Naive thymus-derived CD4-positive, alpha-beta T cell (primary cell): ENCODE measurements at regions not wholly inside any gene's neighbourhood (a gene's known extent, or its start where the extent isn't known, plus 50 kb on each side); places are given as distances from the start of the nearest gene placed in this dataset.

Experiments
- ATAC-seq: fragments of 150-1000 bp; cut with Tn5 transposase; 2 replicates; pipeline ENCODE4 v1.10.0; 2021; ENCODE audit warnings: mild to moderate bottlenecking, moderate library complexity
- CTCF ChIA-PET: fragments of 350-600 bp; sonication (Branson Sonifier 250); formaldehyde crosslinking; loops from one replicate; lab custom pipeline; 2021; ENCODE audit warnings: antibody characterized with exemption; lab: Charles Lee
- POLR2A ChIA-PET: fragments of 350-600 bp; sonication (Branson Sonifier 250); formaldehyde crosslinking; loops from one replicate; lab custom pipeline; 2021; ENCODE audit warnings: antibody characterized with exemption, inconsistent platforms; lab: Charles Lee
- DNase-seq, 9 donors: peaks; one replicate each; pipeline versions ENCODE4 v3.0.0 to v3.0.0-alpha.2; 2020 to 2022; ENCODE audit warnings: mixed read lengths in 1 of 9
- H3K27ac ChIP-seq: one replicate; pipeline ENCODE4 v1.7.0; 2013; ENCODE audit warnings: mild to moderate bottlenecking, low read depth, low read length, moderate library complexity
- H3K27me3 ChIP-seq, 2 donors: one replicate each; pipeline ENCODE4 v1.7.0; 2013; ENCODE audit warnings: low read length in 2 of 2, mild to moderate bottlenecking in 2 of 2, moderate library complexity in 2 of 2; ENCODE audit not compliant: control insufficient read depth in 2 of 2, insufficient read depth in 2 of 2
- H3K36me3 ChIP-seq, 3 experiments: 1 replicate in 2 of 3; 2 replicates in 1 of 3; pipeline ENCODE4 v1.7.0; 2013; ENCODE audit warnings: low read length in 3 of 3, mild to moderate bottlenecking in 3 of 3, moderate library complexity in 1 of 3; ENCODE audit not compliant: insufficient read depth in 3 of 3, control insufficient read depth in 2 of 3
- H3K4me1 ChIP-seq, 2 donors: one replicate each; pipeline ENCODE4 v1.7.0; 2013; ENCODE audit warnings: low read length in 2 of 2, mild to moderate bottlenecking in 2 of 2, moderate library complexity in 1 of 2; ENCODE audit not compliant: control insufficient read depth in 2 of 2, insufficient read depth in 2 of 2
- H3K4me3 ChIP-seq: 2 replicates; pipeline ENCODE4 v1.7.0; 2013; ENCODE audit warnings: mild to moderate bottlenecking, low read length
- H3K9me3 ChIP-seq, 3 experiments: 1 replicate in 2 of 3; 2 replicates in 1 of 3; pipeline ENCODE4 v1.7.0; 2013; ENCODE audit warnings: low read length in 3 of 3; ENCODE audit not compliant: control insufficient read depth in 2 of 3
- H3K27ac Mint-ChIP-seq, 9 donors: one replicate each; pipeline ENCODE4 v1.8.0; 2020 to 2022; ENCODE audit warnings: mixed read lengths in 9 of 9, mild to moderate bottlenecking in 8 of 9, moderate library complexity in 5 of 9, inconsistent platforms in 2 of 9
- H3K27me3 Mint-ChIP-seq, 5 donors: one replicate each; pipeline ENCODE4 v1.8.0; 2021 to 2022; ENCODE audit warnings: mixed read lengths in 5 of 5, mild to moderate bottlenecking in 1 of 5
- H3K36me3 Mint-ChIP-seq, 5 donors: one replicate each; pipeline ENCODE4 v1.8.0; 2020 to 2022; ENCODE audit warnings: mixed read lengths in 5 of 5, mild to moderate bottlenecking in 3 of 5, inconsistent platforms in 1 of 5
- H3K4me1 Mint-ChIP-seq, 7 donors: one replicate each; pipeline ENCODE4 v1.8.0; 2020 to 2022; ENCODE audit warnings: mixed read lengths in 7 of 7, mild to moderate bottlenecking in 3 of 7, inconsistent platforms in 1 of 7
- H3K4me3 Mint-ChIP-seq, 10 donors: one replicate each; pipeline ENCODE4 v1.8.0; 2020 to 2022; ENCODE audit warnings: mild to moderate bottlenecking in 10 of 10, mixed read lengths in 10 of 10, moderate library complexity in 6 of 10, inconsistent platforms in 2 of 10
- H3K9me3 Mint-ChIP-seq, 11 donors: one replicate each; pipeline ENCODE4 v1.8.0; 2020 to 2022; ENCODE audit warnings: mixed read lengths in 11 of 11, mild to moderate bottlenecking in 4 of 11, inconsistent platforms in 1 of 11, moderate library complexity in 1 of 11
- intact Hi-C, 2 donors: fragments of 100-400 bp; cut with micrococcal nuclease; formaldehyde crosslinking; loops; one replicate each; pipeline ENCODE4 v1.15.1; 2023

- Histone ChIP-seq H3K27me3 (no peaks in the 10 kb centered on the region), H3K36me3 (no peaks in the 10 kb centered on the region), H3K9me3 (peaks cover 0 to 5% (median 0%) of the 10 kb centered on the region in 3 experiments), H3K27ac (no peak overlapping the region), H3K4me1 (no peaks in the 10 kb centered on the region), H3K4me3 (no peak overlapping the region)
- no peak overlapping the region for H3K4me3 Mint-ChIP-seq
- no peaks in the 10 kb centered on the region for H3K27me3 Mint-ChIP-seq
- peaks cover 0 to 9% (median 4%) of the 10 kb centered on the region in 11 donors for H3K9me3 Mint-ChIP-seq
- ChIA-PET CTCF (no interaction called here), POLR2A (no interaction called here)
- DNase-seq: no peak
- no peaks in the 10 kb centered on the region for H3K36me3 Mint-ChIP-seq
- H3K4me1 Mint-ChIP-seq: no peaks in the 10 kb centered on the region
- intact Hi-C loops: no loop called here
- no peak for ATAC-seq
- no peak overlapping the region for H3K27ac Mint-ChIP-seq
These were observed 298.2 kb downstream of the CDH9 start for GRCh38 chr5:26740182-26740581.

GRCh38 chr5:26737348-26738265, 300.8 kb downstream of the CDH9 start:
- Mint-ChIP-seq H3K4me1 (no peaks in the 10 kb centered on the region), H3K4me3 (no peak overlapping the region), H3K36me3 (no peaks in the 10 kb centered on the region), H3K27me3 (no peaks in the 10 kb centered on the region), H3K9me3 (peaks cover 0 to 20% (median 7%) of the 10 kb centered on the region in 11 donors), H3K27ac (no peak overlapping the region)
- H3K9me3 ChIP-seq: peaks cover 0 to 5% (median 0%) of the 10 kb centered on the region in 3 experiments
- no peak overlapping the region for H3K4me3 ChIP-seq
- H3K4me1 ChIP-seq: no peaks in the 10 kb centered on the region
- DNase-seq: no peak
- intact Hi-C loops: no loop called here
- no peak for ATAC-seq
- ChIA-PET POLR2A (no interaction called here), CTCF (no interaction called here)
- H3K36me3 ChIP-seq: no peaks in the 10 kb centered on the region
- H3K27me3 ChIP-seq: no peaks in the 10 kb centered on the region
- H3K27ac ChIP-seq: no peak overlapping the region

DNA sequence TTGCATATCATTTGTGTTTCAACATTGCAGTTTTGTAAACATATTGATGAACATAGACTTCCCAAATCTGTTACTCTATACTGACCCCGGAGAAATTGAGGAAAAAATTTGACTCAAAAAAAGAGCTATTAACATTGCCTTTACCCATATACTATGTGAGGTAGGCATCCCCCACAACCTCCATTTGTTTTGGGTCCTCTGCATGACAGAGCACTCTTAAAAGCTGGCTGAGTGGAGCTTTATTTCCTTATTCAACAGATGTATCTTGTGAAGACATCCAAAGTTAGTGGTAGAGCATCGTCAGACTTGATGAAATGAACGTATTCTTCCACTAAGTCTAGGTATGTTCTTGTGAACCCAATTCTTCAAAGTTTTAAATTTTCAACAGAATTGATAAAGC, 310.5 kb downstream of the CDH9 start:
- H3K27me3 Mint-ChIP-seq: no peaks in the 10 kb centered on the region
- H3K27ac ChIP-seq: no peak overlapping the region
- CTCF ChIA-PET: no interaction called here
- H3K4me1 Mint-ChIP-seq: no peaks in the 10 kb centered on the region
- H3K4me3 ChIP-seq: no peak overlapping the region
- ATAC-seq (no peak), DNase-seq (no peak)
- no peak overlapping the region for H3K27ac Mint-ChIP-seq
- H3K36me3 Mint-ChIP-seq: no peaks in the 10 kb centered on the region
- intact Hi-C loops: no loop called here
- H3K36me3 ChIP-seq: no peaks in the 10 kb centered on the region
- no peaks in the 10 kb centered on the region for H3K27me3 ChIP-seq
- peaks cover 2 to 32% (median 15%) of the 10 kb centered on the region in 11 donors for H3K9me3 Mint-ChIP-seq
- no peak overlapping the region for H3K4me3 Mint-ChIP-seq
- no peaks in the 10 kb centered on the region for H3K4me1 ChIP-seq
- H3K9me3 ChIP-seq: no peaks in the 10 kb centered on the region
- POLR2A ChIA-PET: no interaction called here

DNA sequence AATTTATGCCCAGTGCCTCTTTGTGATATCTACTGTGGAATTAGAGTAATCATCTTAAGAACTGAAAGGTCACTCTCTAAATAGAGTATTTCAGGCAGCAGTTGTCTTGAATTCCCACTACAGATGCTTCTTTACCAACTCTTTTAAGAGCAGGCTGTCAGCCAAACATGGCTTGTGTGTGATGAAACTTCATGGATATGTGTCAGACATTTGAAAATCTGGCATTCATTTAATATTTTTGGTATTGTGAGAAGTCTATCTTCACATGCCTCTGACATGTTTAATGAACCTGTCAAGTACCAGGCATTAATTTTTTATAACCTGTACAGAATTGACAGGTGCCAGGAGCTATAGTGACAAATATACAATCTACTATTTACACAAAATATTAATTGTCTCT, 318.6 kb downstream of the CDH9 start:
- Histone ChIP-seq H3K9me3 (peaks cover 0 to 6% (median 0%) of the 10 kb centered on the region in 3 experiments), H3K27me3 (no peaks in the 10 kb centered on the region), H3K4me3 (no peak overlapping the region), H3K4me1 (no peaks in the 10 kb centered on the region), H3K36me3 (no peaks in the 10 kb centered on the region), H3K27ac (no peak overlapping the region)
- H3K4me3 Mint-ChIP-seq: no peak overlapping the region
- POLR2A ChIA-PET: no interaction called here
- no peaks in the 10 kb centered on the region for H3K36me3 Mint-ChIP-seq
- DNase-seq (no peak), ATAC-seq (no peak)
- CTCF ChIA-PET: no interaction called here
- H3K9me3 Mint-ChIP-seq: peaks cover 0 to 21% (median 7%) of the 10 kb centered on the region in 11 donors
- intact Hi-C loops: no loop called here
- H3K4me1 Mint-ChIP-seq: no peaks in the 10 kb centered on the region
- no peaks in the 10 kb centered on the region for H3K27me3 Mint-ChIP-seq
- H3K27ac Mint-ChIP-seq: no peak overlapping the region

DNA sequence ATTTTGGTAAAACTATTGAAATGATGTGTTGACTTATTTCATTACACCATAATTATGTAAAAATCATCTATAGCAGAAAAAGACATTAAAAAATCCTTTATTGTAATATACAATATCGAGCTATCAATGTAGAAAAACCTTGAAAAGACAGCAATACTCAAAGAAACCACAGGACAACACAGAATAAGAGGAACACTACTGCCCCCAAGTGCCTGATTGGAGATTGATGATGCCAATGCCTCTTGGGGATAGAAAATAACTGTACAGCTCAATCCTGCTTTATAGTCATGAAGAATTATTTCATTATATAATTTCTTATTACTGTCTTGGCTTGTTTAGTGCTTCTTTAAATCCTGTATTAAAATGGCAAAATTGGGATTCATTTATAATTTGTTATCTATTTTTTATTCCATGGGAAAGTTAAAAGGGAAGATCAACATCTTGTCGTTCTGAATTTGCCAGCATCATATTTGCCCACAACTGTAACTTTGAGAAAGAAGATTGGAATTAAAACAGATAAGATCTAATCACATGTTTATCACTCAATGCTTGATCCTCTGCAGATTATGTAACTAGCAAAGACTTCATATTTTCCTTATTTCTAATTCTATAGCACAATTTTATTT, 337.5 kb downstream of the CDH9 start:
- ATAC-seq (no peak), DNase-seq (no peak)
- H3K4me1 Mint-ChIP-seq: no peaks in the 10 kb centered on the region
- intact Hi-C loops: no loop called here
- Histone ChIP-seq H3K4me3 (no peak overlapping the region), H3K9me3 (no peaks in the 10 kb centered on the region), H3K36me3 (no peaks in the 10 kb centered on the region), H3K27ac (no peak overlapping the region), H3K4me1 (no peaks in the 10 kb centered on the region), H3K27me3 (no peaks in the 10 kb centered on the region)
- POLR2A ChIA-PET: no interaction called here
- H3K4me3 Mint-ChIP-seq: no peak overlapping the region
- H3K9me3 Mint-ChIP-seq: peaks cover 0 to 29% (median 8%) of the 10 kb centered on the region in 11 donors
- no peak overlapping the region for H3K27ac Mint-ChIP-seq
- no peaks in the 10 kb centered on the region for H3K36me3 Mint-ChIP-seq
- H3K27me3 Mint-ChIP-seq: no peaks in the 10 kb centered on the region
- CTCF ChIA-PET: no interaction called here

DNA sequence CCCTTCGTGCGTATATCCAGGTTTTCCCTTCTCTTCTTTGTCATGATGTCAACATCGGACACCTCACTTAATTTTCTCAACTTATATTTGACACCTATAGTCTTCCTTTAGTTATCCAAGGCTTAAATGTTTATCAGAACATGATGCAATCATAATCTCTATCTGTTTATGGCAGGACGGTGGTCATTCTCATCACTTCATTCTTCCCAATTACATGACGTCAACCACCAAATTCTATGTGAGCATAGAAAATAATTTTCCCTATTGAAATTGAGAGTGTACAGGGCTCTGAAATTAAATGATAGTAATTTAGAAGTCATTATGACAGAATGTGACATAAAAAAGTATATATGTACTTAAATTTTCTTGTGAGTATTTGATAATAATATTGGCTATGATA, 345.4 kb downstream of the CDH9 start:
- peaks cover 0 to 36% (median 7%) of the 10 kb centered on the region in 11 donors for H3K9me3 Mint-ChIP-seq
- Histone ChIP-seq H3K4me1 (no peaks in the 10 kb centered on the region), H3K4me3 (no peak overlapping the region), H3K27me3 (no peaks in the 10 kb centered on the region), H3K36me3 (no peaks in the 10 kb centered on the region), H3K27ac (no peak overlapping the region), H3K9me3 (no peaks in the 10 kb centered on the region)
- ATAC-seq (no peak), DNase-seq (no peak)
- POLR2A ChIA-PET: no interaction called here
- H3K4me1 Mint-ChIP-seq: no peaks in the 10 kb centered on the region
- no peaks in the 10 kb centered on the region for H3K27me3 Mint-ChIP-seq
- no peak overlapping the region for H3K4me3 Mint-ChIP-seq
- CTCF ChIA-PET: no interaction called here
- intact Hi-C loops: no loop called here
- H3K36me3 Mint-ChIP-seq: no peaks in the 10 kb centered on the region
- H3K27ac Mint-ChIP-seq: no peak overlapping the region
